MG63 (cell line): ENCODE measurements at regions not wholly inside any gene's neighbourhood (a gene's known extent, or its start where the extent isn't known, plus 50 kb on each side); places are given as distances from the start of the nearest gene placed in this dataset.

Experiments
- DNase-seq: peaks from one replicate; pipeline ENCODE4 v3.0.0-alpha.2; 2020
- H3K27me3 ChIP-seq: fragments of 250-450 bp; sonication (Bioruptor Pico); 2 replicates; pipeline ENCODE4 v1.5.1; 2020; ENCODE audit warnings: mild to moderate bottlenecking, moderate library complexity
- H3K36me3 ChIP-seq: fragments of 250-450 bp; sonication (Bioruptor Pico); 2 replicates; pipeline ENCODE4 v1.5.1; 2020; ENCODE audit warnings: mild to moderate bottlenecking, moderate library complexity
- H3K4me3 ChIP-seq: fragments of 250-450 bp; sonication (Bioruptor Pico); 2 replicates; pipeline ENCODE4 v1.5.1; 2020; ENCODE audit warnings: mild to moderate bottlenecking, moderate library complexity
- H3K9me3 ChIP-seq: fragments of 250-450 bp; sonication (Bioruptor Pico); 2 replicates; pipeline ENCODE4 v1.5.1; 2020; ENCODE audit warnings: mild to moderate bottlenecking, moderate library complexity

GRCh38 chr3:1828519-1828918, 270.1 kb upstream of the CNTN4 start:
- H3K9me3 ChIP-seq = no peaks in the 10 kb centered on the region
- DNase-seq = no peak
- no peak overlapping the region for H3K4me3 ChIP-seq
- no peaks in the 10 kb centered on the region for H3K36me3 ChIP-seq
- H3K27me3 ChIP-seq = no peaks in the 10 kb centered on the region

DNA sequence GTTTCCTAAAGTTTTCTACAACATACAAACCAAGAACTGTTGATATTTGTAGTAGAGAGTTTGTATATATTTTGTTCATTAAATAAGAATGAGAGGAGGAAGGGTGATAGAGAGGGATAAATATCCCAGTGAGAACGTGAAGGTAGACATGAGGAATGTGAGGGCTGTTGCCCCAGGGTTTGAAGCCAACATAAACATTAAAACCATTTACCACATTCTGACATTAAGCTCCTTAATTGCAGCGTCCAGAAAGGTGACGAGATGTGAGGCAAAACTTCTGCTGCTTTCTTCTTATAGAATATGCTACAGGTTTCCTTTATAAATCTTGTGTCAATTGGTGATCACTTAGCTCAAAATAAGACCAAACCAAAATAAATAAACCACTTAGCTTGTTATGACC, 267.8 kb upstream of the CNTN4 start:
- no peaks in the 10 kb centered on the region for H3K36me3 ChIP-seq
- no peak overlapping the region for H3K4me3 ChIP-seq
- no peaks in the 10 kb centered on the region for H3K9me3 ChIP-seq
- DNase-seq = no peak
- no peaks in the 10 kb centered on the region for H3K27me3 ChIP-seq

- no peak for DNase-seq
- Histone ChIP-seq H3K9me3 (no peaks in the 10 kb centered on the region), H3K36me3 (no peaks in the 10 kb centered on the region), H3K4me3 (no peak overlapping the region), H3K27me3 (no peaks in the 10 kb centered on the region)
These were observed 266.3 kb upstream of the CNTN4 start for GRCh38 chr3:1832395-1832794.

DNA sequence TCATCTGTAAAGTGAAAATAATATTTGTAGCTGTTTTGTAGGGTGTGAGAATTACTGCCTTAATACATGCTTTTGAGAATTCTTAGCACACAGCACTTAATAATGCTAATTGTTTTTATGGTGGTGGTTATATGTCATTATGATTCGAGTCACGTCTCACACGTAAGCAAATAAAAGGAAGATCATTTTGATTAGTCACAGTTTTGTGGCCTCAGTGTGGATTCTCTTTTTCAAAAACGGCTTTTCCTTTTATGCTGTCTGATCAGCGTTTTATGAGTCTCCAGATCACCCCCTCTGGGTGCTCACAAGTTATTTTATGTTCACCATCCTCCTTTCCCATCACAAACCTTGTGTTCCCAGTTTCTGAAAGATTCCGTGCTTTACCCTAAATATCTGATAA, 255.6 kb upstream of the CNTN4 start:
- no peak for DNase-seq
- H3K4me3 ChIP-seq = no peak overlapping the region
- no peaks in the 10 kb centered on the region for H3K9me3 ChIP-seq
- H3K27me3 ChIP-seq = no peaks in the 10 kb centered on the region
- H3K36me3 ChIP-seq = no peaks in the 10 kb centered on the region

GRCh38 chr3:1847571-1847970, 251.1 kb upstream of the CNTN4 start:
- no peaks in the 10 kb centered on the region for H3K9me3 ChIP-seq
- no peak for DNase-seq
- H3K4me3 ChIP-seq = no peak overlapping the region
- no peaks in the 10 kb centered on the region for H3K36me3 ChIP-seq
- H3K27me3 ChIP-seq = no peaks in the 10 kb centered on the region

GRCh38 chr3:1848935-1849334, 249.7 kb upstream of the CNTN4 start:
- no peak overlapping the region for H3K4me3 ChIP-seq
- H3K27me3 ChIP-seq = no peaks in the 10 kb centered on the region
- no peaks in the 10 kb centered on the region for H3K36me3 ChIP-seq
- H3K9me3 ChIP-seq = no peaks in the 10 kb centered on the region
- DNase-seq = no peak

DNA sequence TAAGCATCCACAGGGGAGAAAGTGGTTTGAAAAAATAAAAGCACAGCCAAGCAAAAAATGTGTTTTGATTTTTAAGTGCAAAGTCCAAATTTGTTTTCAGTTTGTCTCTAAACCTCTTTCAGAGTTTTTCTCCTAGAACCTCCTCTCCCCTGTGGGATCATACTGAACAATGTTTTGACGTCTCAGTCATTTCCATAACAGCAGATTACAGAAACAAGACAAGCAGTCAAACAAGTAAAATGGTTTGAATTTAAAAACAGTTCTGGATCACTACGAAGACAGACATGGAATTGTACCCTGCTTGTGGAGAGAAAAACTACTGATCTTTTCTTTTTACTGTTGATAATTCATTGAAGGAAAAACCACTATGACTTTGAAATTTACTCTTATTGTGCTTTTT, 245.7 kb upstream of the CNTN4 start:
- H3K9me3 ChIP-seq = no peaks in the 10 kb centered on the region
- no peak for DNase-seq
- no peaks in the 10 kb centered on the region for H3K27me3 ChIP-seq
- no peak overlapping the region for H3K4me3 ChIP-seq
- no peaks in the 10 kb centered on the region for H3K36me3 ChIP-seq

DNA sequence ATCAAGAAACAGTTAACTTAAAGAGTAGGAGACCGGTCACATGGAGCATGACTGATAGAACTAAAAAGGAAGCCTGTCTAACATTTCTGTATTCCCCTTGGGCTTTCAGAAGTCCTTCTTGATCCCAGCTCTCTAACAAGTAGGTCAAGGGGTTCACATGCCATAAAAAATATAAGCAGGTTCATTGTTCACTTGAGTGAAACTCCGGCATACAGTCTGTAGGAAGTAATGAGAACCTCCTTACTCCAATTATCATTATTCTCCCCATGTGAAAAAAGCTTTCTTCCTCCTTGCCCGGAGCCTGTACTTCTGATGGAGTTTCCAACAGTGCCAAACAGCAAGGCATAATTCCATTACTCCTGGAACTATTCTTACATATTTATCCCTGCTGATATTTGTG, 242.8 kb upstream of the CNTN4 start:
- Histone ChIP-seq H3K36me3 (no peaks in the 10 kb centered on the region), H3K4me3 (no peak overlapping the region), H3K27me3 (no peaks in the 10 kb centered on the region), H3K9me3 (no peaks in the 10 kb centered on the region)
- no peak for DNase-seq

DNA sequence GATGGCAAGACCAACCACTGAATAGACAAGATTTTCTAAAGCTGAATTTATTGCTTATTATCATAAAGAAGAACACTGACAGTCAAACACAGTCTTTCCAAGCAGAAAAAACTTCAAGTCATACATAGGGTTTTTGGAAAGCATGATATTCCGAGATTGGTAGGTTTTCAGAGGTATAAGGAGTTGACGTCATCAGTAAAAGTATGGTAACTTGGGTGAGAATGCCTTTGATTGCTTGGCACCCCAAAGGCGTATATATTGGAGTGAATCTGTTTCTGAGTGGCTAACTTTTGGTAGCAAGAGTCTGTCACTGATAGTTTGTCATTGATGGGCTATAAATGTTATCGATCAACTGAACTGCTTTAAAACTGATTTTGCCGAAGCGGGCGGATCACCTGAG, 227.9 kb upstream of the CNTN4 start:
- no peaks in the 10 kb centered on the region for H3K36me3 ChIP-seq
- no peak overlapping the region for H3K4me3 ChIP-seq
- H3K9me3 ChIP-seq = no peaks in the 10 kb centered on the region
- H3K27me3 ChIP-seq = no peaks in the 10 kb centered on the region
- no peak for DNase-seq

DNA sequence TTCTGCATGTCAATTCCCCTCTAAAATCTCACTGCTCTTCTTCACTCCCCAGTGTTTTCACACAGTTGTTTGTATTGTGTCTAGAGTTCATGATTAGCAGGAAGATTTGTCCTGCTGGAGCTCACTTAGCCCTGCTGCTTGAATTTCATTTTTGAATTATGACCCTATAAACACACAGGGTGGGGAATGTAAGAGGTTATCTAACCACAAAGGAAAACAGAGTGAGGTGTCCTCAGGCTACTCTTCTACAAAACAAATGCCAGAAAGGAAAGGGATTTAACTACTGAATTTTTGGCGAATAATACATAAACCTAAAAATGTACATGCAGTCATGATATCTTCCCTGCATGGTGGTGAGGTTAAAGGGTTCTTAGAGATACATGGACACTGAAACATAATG, 215.1 kb upstream of the CNTN4 start:
- H3K36me3 ChIP-seq = no peaks in the 10 kb centered on the region
- no peak overlapping the region for H3K4me3 ChIP-seq
- no peaks in the 10 kb centered on the region for H3K9me3 ChIP-seq
- H3K27me3 ChIP-seq = no peaks in the 10 kb centered on the region
- DNase-seq = no peak

DNA sequence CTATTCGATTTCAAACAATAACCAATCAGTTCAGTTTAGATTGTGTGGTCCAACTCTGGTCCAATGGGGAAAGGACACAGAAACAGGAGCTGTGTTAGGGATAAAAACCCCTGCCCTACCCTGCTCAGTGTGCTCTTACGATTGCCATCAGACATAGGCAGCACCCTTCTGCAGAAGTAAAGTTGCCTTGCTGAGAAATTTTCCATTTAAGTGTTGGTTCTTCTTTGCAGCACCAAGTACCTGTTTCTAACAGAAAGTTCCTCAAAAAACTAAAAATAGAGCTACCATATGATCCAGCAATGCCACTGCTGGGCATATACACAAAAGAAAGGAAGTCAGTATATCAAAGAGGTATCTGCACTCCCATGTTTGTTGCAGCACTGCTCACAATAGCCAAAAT, 206.2 kb upstream of the CNTN4 start:
- no peaks in the 10 kb centered on the region for H3K27me3 ChIP-seq
- H3K36me3 ChIP-seq = no peaks in the 10 kb centered on the region
- no peak overlapping the region for H3K4me3 ChIP-seq
- no peaks in the 10 kb centered on the region for H3K9me3 ChIP-seq
- DNase-seq = no peak

DNA sequence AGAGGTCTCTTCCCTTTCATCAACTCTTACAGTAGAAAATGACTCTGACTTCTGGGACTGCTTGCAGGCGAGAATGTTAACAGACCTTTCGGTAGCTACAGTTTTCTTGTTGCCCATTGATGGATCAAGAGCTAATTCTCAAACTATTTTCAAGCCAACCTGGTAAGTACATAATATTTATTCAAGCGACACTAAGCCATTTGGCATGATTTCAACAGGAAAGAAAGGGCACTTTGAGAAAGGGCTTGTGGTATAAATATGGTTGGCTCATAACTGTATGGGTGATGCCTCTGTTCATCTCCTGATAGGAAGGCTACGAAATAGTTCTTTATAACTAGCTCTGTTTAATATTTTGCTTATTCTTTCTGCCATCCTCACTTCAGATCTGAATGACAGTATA, 196.2 kb upstream of the CNTN4 start:
- Histone ChIP-seq H3K9me3 (no peaks in the 10 kb centered on the region), H3K36me3 (no peaks in the 10 kb centered on the region), H3K4me3 (no peak overlapping the region), H3K27me3 (no peaks in the 10 kb centered on the region)
- DNase-seq = no peak

DNA sequence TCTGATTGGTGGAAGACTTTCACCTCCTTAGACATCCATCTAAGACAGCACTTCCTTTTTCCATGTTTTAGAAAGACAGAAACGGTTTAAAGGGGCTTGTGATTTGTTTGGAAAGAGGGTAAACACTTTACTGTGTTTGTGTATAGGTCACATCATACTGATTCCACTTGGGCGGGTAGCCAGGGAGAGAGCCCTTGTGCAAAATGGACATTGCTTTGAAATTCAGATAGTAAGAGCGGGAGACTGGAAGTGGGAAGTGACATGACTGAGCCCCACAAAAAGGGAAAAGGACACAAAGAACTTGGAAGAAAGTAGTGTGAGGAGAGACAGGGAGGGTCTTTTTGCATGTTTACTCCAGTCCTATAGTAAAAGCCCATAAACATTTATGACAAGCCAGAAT, 195.6 kb upstream of the CNTN4 start:
- DNase-seq = no peak

DNA sequence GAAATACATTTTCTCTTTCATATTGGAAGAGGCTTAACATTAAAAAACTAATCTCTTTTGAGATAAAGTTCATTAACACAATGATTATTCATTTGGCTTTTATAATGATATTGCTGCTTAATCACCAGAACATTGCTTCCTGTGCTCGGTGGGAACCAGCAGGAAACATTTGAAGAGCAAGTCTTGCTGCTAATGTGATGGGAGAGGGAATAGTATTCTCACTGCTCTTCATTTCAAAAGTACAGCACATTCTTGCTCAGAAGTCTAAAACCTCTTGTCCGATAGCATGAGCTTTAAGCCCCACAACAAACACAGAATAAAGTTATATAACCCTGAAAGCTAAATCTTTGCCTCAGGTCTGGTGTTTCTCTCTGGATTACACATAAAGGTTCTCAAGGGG, 190.8 kb upstream of the CNTN4 start:
- H3K27me3 ChIP-seq = no peaks in the 10 kb centered on the region
- no peaks in the 10 kb centered on the region for H3K36me3 ChIP-seq
- DNase-seq = no peak
- H3K4me3 ChIP-seq = no peak overlapping the region
- no peaks in the 10 kb centered on the region for H3K9me3 ChIP-seq

More for the DNA sequence above, 195.6 kb upstream of the CNTN4 start:
- Histone ChIP-seq H3K27me3 (no peaks in the 10 kb centered on the region), H3K9me3 (no peaks in the 10 kb centered on the region), H3K4me3 (no peak overlapping the region), H3K36me3 (no peaks in the 10 kb centered on the region)

DNA sequence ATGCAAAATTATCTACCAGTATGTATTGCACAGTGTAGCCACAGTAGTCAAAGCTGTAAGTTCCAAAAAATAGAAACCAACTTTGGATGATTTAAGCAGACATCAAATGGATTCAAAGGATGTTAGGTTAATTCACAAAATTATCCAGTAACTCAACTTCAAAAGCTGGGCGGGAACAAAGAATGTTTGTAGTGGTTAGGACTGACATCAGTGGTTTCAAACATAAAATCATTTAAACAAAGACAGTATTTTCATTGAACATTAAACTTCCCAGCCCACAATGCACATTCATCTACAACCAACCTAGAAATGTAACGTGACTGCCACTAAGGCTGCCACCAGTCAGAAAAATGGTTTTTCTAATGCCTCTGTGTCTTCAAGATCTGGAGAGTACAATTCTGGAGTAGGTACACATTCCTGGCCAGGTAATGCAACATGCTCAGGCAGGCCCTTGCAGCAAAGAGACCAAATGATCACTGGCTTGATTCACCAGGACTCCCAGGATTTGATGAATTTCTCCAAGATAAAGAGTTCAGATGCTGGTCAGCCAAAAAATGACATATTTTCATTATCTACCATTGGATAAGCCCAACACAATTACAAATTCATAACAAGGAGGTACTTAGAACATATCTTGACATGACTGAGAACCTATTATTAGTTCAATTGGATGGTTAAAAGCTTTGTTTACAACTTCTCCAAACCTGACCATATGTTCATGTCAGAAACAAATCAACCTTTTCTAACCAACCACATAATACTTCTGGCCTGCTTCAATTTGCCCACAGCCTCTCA, 189.8 kb upstream of the CNTN4 start:
- H3K36me3 ChIP-seq = no peaks in the 10 kb centered on the region
- no peaks in the 10 kb centered on the region for H3K27me3 ChIP-seq
- no peak for DNase-seq

GRCh38 chr3:1910322-1910721, 188.3 kb upstream of the CNTN4 start:
- Histone ChIP-seq H3K36me3 (no peaks in the 10 kb centered on the region), H3K4me3 (no peak overlapping the region), H3K27me3 (no peaks in the 10 kb centered on the region), H3K9me3 (no peaks in the 10 kb centered on the region)
- DNase-seq = no peak

More for the DNA sequence above, 189.8 kb upstream of the CNTN4 start:
- H3K4me3 ChIP-seq = no peak overlapping the region
- no peaks in the 10 kb centered on the region for H3K9me3 ChIP-seq

- DNase-seq = no peak
- H3K9me3 ChIP-seq = no peaks in the 10 kb centered on the region
- no peaks in the 10 kb centered on the region for H3K36me3 ChIP-seq
- H3K4me3 ChIP-seq = no peak overlapping the region
- no peaks in the 10 kb centered on the region for H3K27me3 ChIP-seq
These were observed 168.8 kb upstream of the CNTN4 start for GRCh38 chr3:1929788-1930414.

DNA sequence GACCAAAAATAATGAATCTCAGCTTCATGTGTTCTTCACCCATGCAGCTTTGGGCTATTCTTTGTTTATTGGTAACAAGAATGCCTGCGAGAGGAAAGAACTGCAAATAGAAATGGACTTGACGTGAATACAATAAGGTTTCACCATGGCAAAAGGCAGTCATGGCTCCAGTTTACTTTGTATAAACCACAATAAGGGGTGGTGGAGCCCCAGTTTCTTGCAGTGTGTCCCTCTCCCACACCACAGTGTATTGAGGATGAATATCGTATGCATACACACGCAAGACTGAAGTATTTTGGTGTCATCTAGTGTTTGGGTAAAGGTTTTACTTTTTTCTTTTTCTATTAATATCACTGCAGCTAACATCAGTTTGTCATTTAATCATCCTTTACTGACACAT, 159.7 kb upstream of the CNTN4 start:
- no peak for DNase-seq
- H3K4me3 ChIP-seq = no peak overlapping the region
- H3K9me3 ChIP-seq = no peaks in the 10 kb centered on the region
- H3K27me3 ChIP-seq = no peaks in the 10 kb centered on the region
- no peaks in the 10 kb centered on the region for H3K36me3 ChIP-seq
